ENCODE measurements at regions not wholly inside any gene's neighbourhood (a gene's known extent, or its start where the extent isn't known, plus 50 kb on each side); places are given as distances from the start of the nearest gene placed in this dataset.

- DNase-seq: no peak
These were observed 58.6 kb downstream of the PHETA1 start for GRCh38 chr12:111310076-111310870.

GRCh38 chr12:111309584-111309983 is 59.3 kb downstream of the PHETA1 start:
- DNase-seq: no peak

GRCh38 chr12:111308473-111308872 is 60.4 kb downstream of the PHETA1 start:
- no peak for DNase-seq

- DNase-seq: peak; percentile 53
These were observed 64.2 kb downstream of the PHETA1 start for GRCh38 chr12:111304642-111305071.

GRCh38 chr12:111303531-111303930 is 65.4 kb downstream of the PHETA1 start:
- no peak for DNase-seq

GRCh38 chr12:111298582-111299436 is 70.1 kb downstream of the PHETA1 start:
- DNase-seq: peak; percentile 69

- no peak for DNase-seq
These were observed 71.0 kb downstream of the PHETA1 start for GRCh38 chr12:111297703-111298426.

GRCh38 chr12:111296906-111297463 is 71.9 kb downstream of the PHETA1 start:
- DNase-seq: no peak

GRCh38 chr12:111295176-111295575 is 73.7 kb downstream of the PHETA1 start:
- no peak for DNase-seq

- DNase-seq: no peak
These were observed 75.5 kb downstream of the PHETA1 start for GRCh38 chr12:111293266-111294009.

GRCh38 chr12:111291357-111291756 is 77.5 kb downstream of the PHETA1 start:
- no peak for DNase-seq

GRCh38 chr12:111288771-111289170 is 80.1 kb downstream of the PHETA1 start:
- no peak for DNase-seq

GRCh38 chr12:111287125-111287900 is 81.6 kb downstream of the PHETA1 start:
- no peak for DNase-seq

GRCh38 chr12:111285200-111285599 is 83.7 kb downstream of the PHETA1 start:
- no peak for DNase-seq

- DNase-seq: no peak
These were observed 84.2 kb downstream of the PHETA1 start for GRCh38 chr12:111284709-111285108.

GRCh38 chr12:111283966-111284365 is 84.9 kb downstream of the PHETA1 start:
- no peak for DNase-seq

GRCh38 chr12:111283521-111283920 is 85.4 kb downstream of the PHETA1 start:
- no peak for DNase-seq

GRCh38 chr12:111277570-111277969 is 91.3 kb downstream of the PHETA1 start:
- no peak for DNase-seq

GRCh38 chr12:111276146-111276545 is 92.7 kb downstream of the PHETA1 start:
- no peak for DNase-seq

GRCh38 chr12:111275308-111275707 is 93.6 kb downstream of the PHETA1 start:
- DNase-seq: peak; percentile 61

GRCh38 chr12:111274777-111275176 is 94.1 kb downstream of the PHETA1 start:
- DNase-seq: peak; percentile 35
